ENCODE measurements at regions not wholly inside any gene's neighbourhood (a gene's known extent, or its start where the extent isn't known, plus 50 kb on each side); places are given as distances from the start of the nearest gene placed in this dataset.

DNA sequence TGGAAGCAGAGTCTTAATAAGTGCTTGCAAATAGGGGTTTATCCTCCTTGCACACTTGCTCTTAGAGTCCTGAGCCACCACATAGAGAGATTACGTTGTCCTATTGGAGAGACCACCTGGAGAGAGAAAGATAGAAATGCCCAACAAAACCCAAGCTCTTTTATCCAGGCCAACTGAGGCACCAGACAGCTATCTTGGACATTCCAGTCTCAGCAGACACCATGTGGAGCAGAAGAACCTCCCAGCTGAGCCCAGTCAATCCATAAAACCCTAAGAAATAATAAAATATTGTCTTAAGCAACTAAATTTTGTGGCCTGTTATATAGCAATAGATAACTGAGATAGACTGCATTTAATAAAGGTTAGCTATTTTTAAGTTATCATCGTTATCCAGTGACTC lies 105.7 kb upstream of the PFN2 start:
- TF ChIP-seq, protein P1, sequence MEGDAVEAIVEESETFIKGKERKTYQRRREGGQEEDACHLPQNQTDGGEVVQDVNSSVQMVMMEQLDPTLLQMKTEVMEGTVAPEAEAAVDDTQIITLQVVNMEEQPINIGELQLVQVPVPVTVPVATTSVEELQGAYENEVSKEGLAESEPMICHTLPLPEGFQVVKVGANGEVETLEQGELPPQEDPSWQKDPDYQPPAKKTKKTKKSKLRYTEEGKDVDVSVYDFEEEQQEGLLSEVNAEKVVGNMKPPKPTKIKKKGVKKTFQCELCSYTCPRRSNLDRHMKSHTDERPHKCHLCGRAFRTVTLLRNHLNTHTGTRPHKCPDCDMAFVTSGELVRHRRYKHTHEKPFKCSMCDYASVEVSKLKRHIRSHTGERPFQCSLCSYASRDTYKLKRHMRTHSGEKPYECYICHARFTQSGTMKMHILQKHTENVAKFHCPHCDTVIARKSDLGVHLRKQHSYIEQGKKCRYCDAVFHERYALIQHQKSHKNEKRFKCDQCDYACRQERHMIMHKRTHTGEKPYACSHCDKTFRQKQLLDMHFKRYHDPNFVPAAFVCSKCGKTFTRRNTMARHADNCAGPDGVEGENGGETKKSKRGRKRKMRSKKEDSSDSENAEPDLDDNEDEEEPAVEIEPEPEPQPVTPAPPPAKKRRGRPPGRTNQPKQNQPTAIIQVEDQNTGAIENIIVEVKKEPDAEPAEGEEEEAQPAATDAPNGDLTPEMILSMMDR (IDR thresholded peaks at IDR 0.05; ENCODE audit: unreplicated experiment), result no peak
- Mint-ChIP-seq H3K27me3 (ENCODE audit: insufficient read depth, unreplicated experiment) (peaks cover under 1% of the 10 kb centered on the region), H3K27ac (ENCODE audit: low read depth, unreplicated experiment) (no peak overlapping the region), H3K36me3 (ENCODE audit: insufficient read depth, unreplicated experiment) (peaks cover 6% of the 10 kb centered on the region), H3K9me3 (ENCODE audit: unreplicated experiment) (no peaks in the 10 kb centered on the region), H3K4me1 (ENCODE audit: insufficient read depth, unreplicated experiment) (peaks cover 15% of the 10 kb centered on the region), H3K4me3 (ENCODE audit: unreplicated experiment) (no peak overlapping the region)
- POLR2A ChIA-PET, result no interaction called here
- intact Hi-C loops (cut with micrococcal nuclease), result no loop called here
- no TSS peak for BruUV-seq (replicated peaks)
- DNase-seq (ENCODE audit: unreplicated experiment), result no peak
- CTCF ChIA-PET, result no interaction called here

DNA sequence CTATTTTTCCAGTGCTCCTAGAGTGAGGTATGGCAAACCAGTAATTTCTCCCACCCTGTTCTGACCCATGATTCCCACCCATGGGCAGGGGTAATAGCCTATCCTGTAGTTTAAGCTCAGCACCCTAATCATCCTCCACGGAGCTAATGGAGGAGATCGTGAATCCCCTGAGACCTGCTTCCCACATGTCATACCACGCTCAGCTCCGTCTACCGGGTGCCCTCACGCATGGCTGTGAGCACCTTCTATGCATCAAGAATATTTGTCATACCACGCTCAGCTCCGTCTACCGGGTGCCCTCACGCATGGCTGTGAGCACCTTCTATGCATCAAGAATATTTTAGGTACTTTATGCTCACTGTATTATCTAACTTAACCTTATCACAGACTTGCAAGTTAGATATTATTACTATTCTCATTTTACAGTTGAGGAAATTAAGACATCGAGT lies 104.7 kb upstream of the PFN2 start:
- H3K36me3 Mint-ChIP-seq (ENCODE audit: insufficient read depth, unreplicated experiment), result peaks cover 5% of the 10 kb centered on the region
- intact Hi-C loops (cut with micrococcal nuclease), result no loop called here
- no peak overlapping the region for H3K27ac Mint-ChIP-seq (ENCODE audit: low read depth, unreplicated experiment)
- peaks cover 15% of the 10 kb centered on the region for H3K4me1 Mint-ChIP-seq (ENCODE audit: insufficient read depth, unreplicated experiment)
- H3K27me3 Mint-ChIP-seq (ENCODE audit: insufficient read depth, unreplicated experiment), result peaks cover 11% of the 10 kb centered on the region
- no peak for DNase-seq (ENCODE audit: unreplicated experiment)
- H3K9me3 Mint-ChIP-seq (ENCODE audit: unreplicated experiment), result no peaks in the 10 kb centered on the region
- BruUV-seq (replicated peaks), result no TSS peak
- ChIA-PET POLR2A (interaction anchor here (0.7 kb wide), 1 partner anchor 54 kb away, joined by 3 read pairs; no protein-coding TSS in a partner anchor), CTCF (interaction anchor here (0.6 to 1.0 kb wide), 2 partner anchors 19 to 39 kb away, joined by 3 to 4 read pairs; no protein-coding TSS in a partner anchor)
- TF ChIP-seq, protein P1 (IDR thresholded peaks at IDR 0.05; ENCODE audit: unreplicated experiment), result no peak
- no peak overlapping the region for H3K4me3 Mint-ChIP-seq (ENCODE audit: unreplicated experiment)

DNA sequence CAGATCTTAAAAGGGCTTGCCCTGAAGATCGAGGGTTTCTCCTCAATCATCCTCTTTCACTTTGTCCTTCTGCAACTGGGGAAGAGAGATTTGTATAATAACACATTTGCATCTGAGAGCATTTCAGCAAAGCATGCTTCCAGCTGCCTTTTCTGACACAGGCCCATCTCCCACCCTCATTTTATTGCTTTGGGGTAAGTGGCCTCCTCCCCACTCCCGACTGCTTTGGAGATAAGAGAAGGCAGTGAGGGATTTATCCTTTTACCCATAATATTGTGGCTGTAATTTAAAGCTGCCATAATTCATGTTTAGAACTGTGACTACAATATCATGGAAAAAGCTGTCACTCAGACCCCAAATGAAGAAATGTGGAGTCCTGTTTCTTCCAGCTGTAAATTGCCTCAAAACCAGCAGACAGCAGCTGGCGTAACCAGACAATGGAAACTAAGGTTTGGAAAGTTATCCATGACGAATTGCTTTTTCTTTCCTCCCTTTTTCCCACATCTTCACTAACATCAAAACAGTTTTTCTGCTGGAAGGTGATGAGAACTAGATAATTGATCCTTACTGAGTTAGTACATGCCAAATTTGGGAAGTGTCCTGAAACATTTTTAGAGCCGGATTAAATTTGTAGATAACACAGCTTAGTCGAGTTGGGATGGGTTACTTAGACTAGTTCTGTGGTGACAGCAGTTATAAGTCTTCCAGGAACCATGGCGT lies 104.2 kb upstream of the PFN2 start:
- Mint-ChIP-seq H3K4me3 (ENCODE audit: unreplicated experiment) (no peak overlapping the region), H3K27ac (ENCODE audit: low read depth, unreplicated experiment) (no peak overlapping the region), H3K27me3 (ENCODE audit: insufficient read depth, unreplicated experiment) (peaks cover 12% of the 10 kb centered on the region), H3K36me3 (ENCODE audit: insufficient read depth, unreplicated experiment) (no peaks in the 10 kb centered on the region), H3K4me1 (ENCODE audit: insufficient read depth, unreplicated experiment) (peaks cover 11% of the 10 kb centered on the region), H3K9me3 (ENCODE audit: unreplicated experiment) (no peaks in the 10 kb centered on the region)
- DNase-seq (ENCODE audit: unreplicated experiment), result no peak
- ChIA-PET CTCF (interaction anchor here (0.6 to 1.0 kb wide), 3 partner anchors 20 to 40 kb away, joined by 3 to 4 read pairs (median 3); no protein-coding TSS in a partner anchor), POLR2A (interaction anchor here (0.7 kb wide), 1 partner anchor 54 kb away, joined by 3 read pairs; no protein-coding TSS in a partner anchor)
- intact Hi-C loops (cut with micrococcal nuclease), result no loop called here
- TF ChIP-seq, protein P1 (IDR thresholded peaks at IDR 0.05; ENCODE audit: unreplicated experiment), result no peak
- no TSS peak for BruUV-seq (replicated peaks)

- peaks cover 7% of the 10 kb centered on the region for H3K4me1 Mint-ChIP-seq (ENCODE audit: insufficient read depth, unreplicated experiment)
- intact Hi-C loops (cut with micrococcal nuclease), result no loop called here
- ChIA-PET POLR2A (no interaction called here), CTCF (interaction anchor here (0.7 to 1.0 kb wide), 2 partner anchors 21 to 22 kb away, joined by 3 read pairs; no protein-coding TSS in a partner anchor)
- no peak for DNase-seq (ENCODE audit: unreplicated experiment)
- peaks cover 12% of the 10 kb centered on the region for H3K27me3 Mint-ChIP-seq (ENCODE audit: insufficient read depth, unreplicated experiment)
- H3K36me3 Mint-ChIP-seq (ENCODE audit: insufficient read depth, unreplicated experiment), result no peaks in the 10 kb centered on the region
- no peak overlapping the region for H3K27ac Mint-ChIP-seq (ENCODE audit: low read depth, unreplicated experiment)
- no TSS peak for BruUV-seq (replicated peaks)
- H3K9me3 Mint-ChIP-seq (ENCODE audit: unreplicated experiment), result no peaks in the 10 kb centered on the region
- TF ChIP-seq, protein P1 (IDR thresholded peaks at IDR 0.05; ENCODE audit: unreplicated experiment), result no peak
- H3K4me3 Mint-ChIP-seq (ENCODE audit: unreplicated experiment), result no peak overlapping the region
Measured at GRCh38 chr3:150074277-150074676, 103.6 kb upstream of the PFN2 start.
